ENCODE measurements at regions not wholly inside any gene's neighbourhood (a gene's known extent, or its start where the extent isn't known, plus 50 kb on each side); places are given as distances from the start of the nearest gene placed in this dataset.

GRCh38 chr22:25350551-25350971 is 131.1 kb downstream of the CRYBB2 start:
- TF ChIP-seq CTCF (IDR thresholded peaks at IDR 0.05; ENCODE audit: low read depth, low read length, poor library complexity, severe bottlenecking) (no peak), EZH2phosphoT487 (IDR thresholded peaks at IDR 0.05; ENCODE audit: borderline replicate concordance, low read length) (no peak)
